Body of pancreas (tissue), 4 donors: ENCODE measurements at regions not wholly inside any gene's neighbourhood (a gene's known extent, or its start where the extent isn't known, plus 50 kb on each side); places are given as distances from the start of the nearest gene placed in this dataset.
A peak's percentile ranks its signal among the peaks of the same experiment; 100 is the strongest.

ENCODE experiments used
- ATAC-seq: fragments of 150-250 bp; one replicate; pipeline ENCODE4 v1.9.1; 2016
- DNase-seq, 4 donors: peaks; one replicate each; pipeline ENCODE4 v3.0.0-alpha.2; 2019
- H3K27ac ChIP-seq, 4 donors: fragments of 200-600 bp; sonication (generic); 1 replicate in 3 of 4; 2 replicates in 1 of 4; pipeline versions ENCODE4 v1.5.1 to v1.6.1; 2016 to 2019; ENCODE audit warnings: mild to moderate bottlenecking in 1 of 4, mixed read lengths in 1 of 4, moderate library complexity in 1 of 4
- H3K27me3 ChIP-seq, 2 donors: fragments of 200-600 bp; sonication (generic); one replicate each; pipeline ENCODE4 v1.6.0; 2016; ENCODE audit warnings: mild to moderate bottlenecking in 1 of 2
- H3K36me3 ChIP-seq, 2 donors: fragments of 200-600 bp; sonication (generic); replicated peaks in 1 of 2; 2 replicates each; pipeline ENCODE4 v1.5.1; 2016; ENCODE audit warnings: low read depth in 2 of 2; ENCODE audit not compliant: insufficient read depth in 1 of 2
- H3K4me1 ChIP-seq: fragments of 200-600 bp; sonication (generic); one replicate; pipeline ENCODE4 v1.6.0; 2016
- H3K4me3 ChIP-seq, 2 donors: fragments of 200-600 bp; sonication (generic); 1 replicate in 1 of 2; 2 replicates in 1 of 2; pipeline ENCODE4 v1.5.1; 2016 to 2019
- H3K9me3 ChIP-seq, 3 donors: fragments of 200-600 bp; sonication (generic); 1 replicate in 2 of 3; 2 replicates in 1 of 3; pipeline ENCODE4 v1.5.1; 2016
- POLR2A ChIP-seq, 3 donors: fragments of 450-650 bp; IDR thresholded peaks; one replicate each; pipeline ENCODE4 v1.6.1; 2016; ENCODE audit warnings: antibody characterized with exemption in 3 of 3, mild to moderate bottlenecking in 2 of 3
- WGBS, 2 donors: methylation state at CpG; one replicate each; pipeline ENCODE4 v1.1.5; 2017; 5-methylcytosine and 5-hydroxymethylcytosine counted together
- intact Hi-C: fragments of 100-400 bp; cut with DNase I; formaldehyde crosslinking; loops from one replicate; pipeline ENCODE4 v1.15.1; 2023
- TF ChIP-seq, protein P1 (sequence below), 7 experiments: fragments of 450-650 bp in 4 of 7; fragments of 200-600 bp in 3 of 7; sonication (generic) in 3 of 7; IDR thresholded peaks; one replicate each; pipeline ENCODE4 v1.5.1; 2016 to 2019; ENCODE audit warnings: antibody characterized with exemption in 7 of 7

DNA sequence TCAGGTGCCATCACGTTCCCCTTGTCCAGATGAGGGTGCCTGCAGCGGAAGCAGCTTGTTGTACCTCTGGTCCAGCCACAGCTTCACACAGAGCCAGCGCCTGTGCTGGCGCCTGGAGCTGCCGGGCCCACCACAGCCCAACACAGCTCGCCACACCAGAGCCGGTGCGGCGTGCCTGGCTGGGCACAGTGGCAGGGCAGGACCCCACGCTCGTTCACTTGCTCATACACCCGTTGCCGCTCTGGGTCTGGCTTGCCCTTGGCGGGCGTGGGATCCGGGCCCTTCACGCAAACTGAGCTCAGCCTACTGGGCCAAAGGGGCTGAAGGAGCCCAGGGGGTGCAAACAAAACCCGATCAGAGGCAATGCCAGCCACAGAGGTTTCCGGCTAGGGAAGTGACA, 492.5 kb upstream of the MANEA start:
- H3K27ac ChIP-seq: no peak overlapping the region
- H3K27me3 ChIP-seq: no peaks in the 10 kb centered on the region
- TF ChIP-seq POLR2A (IDR thresholded peaks at IDR 0.05): no peak
- TF ChIP-seq, protein P1, sequence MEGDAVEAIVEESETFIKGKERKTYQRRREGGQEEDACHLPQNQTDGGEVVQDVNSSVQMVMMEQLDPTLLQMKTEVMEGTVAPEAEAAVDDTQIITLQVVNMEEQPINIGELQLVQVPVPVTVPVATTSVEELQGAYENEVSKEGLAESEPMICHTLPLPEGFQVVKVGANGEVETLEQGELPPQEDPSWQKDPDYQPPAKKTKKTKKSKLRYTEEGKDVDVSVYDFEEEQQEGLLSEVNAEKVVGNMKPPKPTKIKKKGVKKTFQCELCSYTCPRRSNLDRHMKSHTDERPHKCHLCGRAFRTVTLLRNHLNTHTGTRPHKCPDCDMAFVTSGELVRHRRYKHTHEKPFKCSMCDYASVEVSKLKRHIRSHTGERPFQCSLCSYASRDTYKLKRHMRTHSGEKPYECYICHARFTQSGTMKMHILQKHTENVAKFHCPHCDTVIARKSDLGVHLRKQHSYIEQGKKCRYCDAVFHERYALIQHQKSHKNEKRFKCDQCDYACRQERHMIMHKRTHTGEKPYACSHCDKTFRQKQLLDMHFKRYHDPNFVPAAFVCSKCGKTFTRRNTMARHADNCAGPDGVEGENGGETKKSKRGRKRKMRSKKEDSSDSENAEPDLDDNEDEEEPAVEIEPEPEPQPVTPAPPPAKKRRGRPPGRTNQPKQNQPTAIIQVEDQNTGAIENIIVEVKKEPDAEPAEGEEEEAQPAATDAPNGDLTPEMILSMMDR (IDR thresholded peaks at IDR 0.05): no peak
- DNase-seq (no peak), ATAC-seq (no peak)
- H3K9me3 ChIP-seq: no peaks in the 10 kb centered on the region
- no peaks in the 10 kb centered on the region for H3K4me1 ChIP-seq
- 88 to 93% methylated on average over 15 to 19 of the region's 19 CpGs for WGBS, 2 donors
- H3K4me3 ChIP-seq: no peak overlapping the region
- H3K36me3 ChIP-seq: no peaks in the 10 kb centered on the region
- intact Hi-C loops: no loop called here

- peak; percentile 30 for ATAC-seq
- 18 to 27% methylated on average over 8 of the region's 8 CpGs for WGBS, 2 donors
Measured at GRCh38 chr6:95087394-95088097, 489.8 kb upstream of the MANEA start.

GRCh38 chr6:95091823-95092436, 485.4 kb upstream of the MANEA start:
- no peak overlapping the region for H3K27ac ChIP-seq
- DNase-seq: no peak
- H3K4me3 ChIP-seq: no peak overlapping the region
- no peaks in the 10 kb centered on the region for H3K9me3 ChIP-seq
- H3K27me3 ChIP-seq: peaks cover 0 to 5% of the 10 kb centered on the region in 2 donors
- intact Hi-C loops: no loop called here
- WGBS, 2 donors: 45 to 54% methylated on average over 5 of the region's 5 CpGs
- H3K36me3 ChIP-seq: no peaks in the 10 kb centered on the region
- peak; percentile 74 for ATAC-seq
- TF ChIP-seq, protein P1 (IDR thresholded peaks at IDR 0.05): peak; percentile 14 to 51 (median 44)
- TF ChIP-seq POLR2A (IDR thresholded peaks at IDR 0.05): no peak
- H3K4me1 ChIP-seq: no peaks in the 10 kb centered on the region

More at GRCh38 chr6:95087394-95088097, 489.8 kb upstream of the MANEA start:
- Histone ChIP-seq H3K36me3 (no peaks in the 10 kb centered on the region), H3K27me3 (peaks cover 0 to 2% of the 10 kb centered on the region in 2 donors), H3K9me3 (no peaks in the 10 kb centered on the region), H3K4me1 (no peaks in the 10 kb centered on the region), H3K27ac (no peak overlapping the region), H3K4me3 (no peak overlapping the region)
- intact Hi-C loops: no loop called here
- DNase-seq: peak in 3 of 4 donors; percentile 8 to 18 (median 17)
- TF ChIP-seq, protein P1 (IDR thresholded peaks at IDR 0.05): no peak
- no peak for TF ChIP-seq POLR2A (IDR thresholded peaks at IDR 0.05)

GRCh38 chr6:95093154-95093553, 484.2 kb upstream of the MANEA start:
- Histone ChIP-seq H3K4me1 (no peaks in the 10 kb centered on the region), H3K4me3 (no peak overlapping the region), H3K27me3 (peaks cover 0 to 5% of the 10 kb centered on the region in 2 donors), H3K36me3 (no peaks in the 10 kb centered on the region), H3K9me3 (no peaks in the 10 kb centered on the region), H3K27ac (no peak overlapping the region)
- ATAC-seq (no peak), DNase-seq (no peak)
- no peak for TF ChIP-seq POLR2A (IDR thresholded peaks at IDR 0.05)
- TF ChIP-seq, protein P1 (IDR thresholded peaks at IDR 0.05): no peak
- 45 to 58% methylated on average over 4 of the region's 4 CpGs for WGBS, 2 donors
- intact Hi-C loops: no loop called here
